HG03442 (cell line): ENCODE measurements at regions not wholly inside any gene's neighbourhood (a gene's known extent, or its start where the extent isn't known, plus 50 kb on each side); places are given as distances from the start of the nearest gene placed in this dataset.

Experiments used
- ATAC-seq: cut with Tn5 transposase; IDR thresholded peaks from one replicate; pipeline ENCODE4 v1.9.1; 2021; ENCODE audit warnings: mild to moderate bottlenecking, moderate library complexity; ENCODE audit not compliant: unreplicated experiment

- no peak for ATAC-seq
These were observed 194.1 kb upstream of the DSEL start for GRCh38 chr18:67710639-67711038.

DNA sequence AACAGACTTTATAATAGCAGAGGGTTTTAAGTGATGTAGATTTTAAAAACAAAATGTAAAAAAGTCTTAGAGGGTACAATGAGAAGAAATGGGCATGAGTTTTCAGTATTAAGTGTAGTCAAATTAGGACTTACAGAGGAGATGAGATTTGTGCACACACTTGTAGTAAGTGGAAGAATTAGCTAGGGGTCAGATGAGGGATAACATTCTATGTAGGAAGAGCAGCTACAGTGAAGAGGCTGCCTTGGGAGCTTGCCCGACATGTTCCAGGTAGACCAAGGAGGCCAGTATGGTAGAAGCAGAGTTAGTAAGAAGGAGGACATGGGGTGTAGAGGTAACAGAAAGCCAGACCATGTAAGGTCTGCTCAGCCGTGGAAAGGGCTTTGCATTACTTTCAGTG lies 189.2 kb upstream of the DSEL start:
- no peak for ATAC-seq

- no peak for ATAC-seq
These were observed 179.2 kb upstream of the DSEL start for GRCh38 chr18:67695684-67696083.

GRCh38 chr18:67694787-67695186 lies 178.3 kb upstream of the DSEL start:
- no peak for ATAC-seq

GRCh38 chr18:67692811-67693210 lies 176.3 kb upstream of the DSEL start:
- no peak for ATAC-seq

DNA sequence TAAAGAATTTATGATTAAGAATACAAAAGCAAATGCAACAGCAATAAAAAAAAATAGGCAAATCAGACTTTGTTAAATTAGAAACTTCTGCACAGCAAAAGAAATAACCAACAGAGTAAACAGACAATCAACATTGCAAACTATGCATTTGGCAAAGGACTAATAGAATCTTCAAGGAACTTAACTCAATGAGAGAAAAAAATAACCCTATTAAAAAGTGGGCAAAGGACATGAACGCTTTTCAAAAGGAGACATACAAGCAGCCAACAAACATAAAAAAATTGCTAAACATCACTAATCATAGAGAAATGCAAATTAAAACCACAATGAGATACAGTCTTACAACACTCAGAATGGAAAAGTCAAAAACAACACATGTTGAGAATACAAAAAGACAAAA lies 166.0 kb upstream of the DSEL start:
- ATAC-seq: no peak

GRCh38 chr18:67677489-67677888 lies 161.0 kb upstream of the DSEL start:
- ATAC-seq: no peak

GRCh38 chr18:67672716-67673115 lies 156.2 kb upstream of the DSEL start:
- ATAC-seq: no peak

GRCh38 chr18:67672155-67672554 lies 155.6 kb upstream of the DSEL start:
- ATAC-seq: no peak

DNA sequence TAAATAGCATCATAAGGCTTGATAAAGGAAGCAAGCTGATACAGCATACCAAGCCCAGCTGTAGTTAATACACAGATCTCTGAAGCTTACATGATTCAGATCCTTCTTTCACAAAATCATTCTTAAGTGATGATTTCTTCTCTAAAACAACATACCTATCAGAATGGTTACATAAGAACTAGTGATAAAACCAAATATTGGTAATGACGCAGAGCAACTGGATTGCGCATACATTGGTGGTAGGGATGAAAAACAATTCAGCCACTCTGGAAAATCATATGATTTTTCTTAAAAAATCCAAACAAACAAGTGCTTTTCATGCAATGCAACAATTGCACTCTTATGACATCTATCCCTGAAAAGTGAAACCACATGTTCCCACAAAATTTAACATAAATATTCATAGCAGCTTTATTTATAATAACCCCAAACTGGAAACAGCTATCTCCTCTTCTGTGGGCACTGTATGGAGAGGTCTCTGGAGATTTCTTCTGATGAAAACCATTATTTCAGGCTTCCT lies 153.6 kb upstream of the DSEL start:
- ATAC-seq: no peak

DNA sequence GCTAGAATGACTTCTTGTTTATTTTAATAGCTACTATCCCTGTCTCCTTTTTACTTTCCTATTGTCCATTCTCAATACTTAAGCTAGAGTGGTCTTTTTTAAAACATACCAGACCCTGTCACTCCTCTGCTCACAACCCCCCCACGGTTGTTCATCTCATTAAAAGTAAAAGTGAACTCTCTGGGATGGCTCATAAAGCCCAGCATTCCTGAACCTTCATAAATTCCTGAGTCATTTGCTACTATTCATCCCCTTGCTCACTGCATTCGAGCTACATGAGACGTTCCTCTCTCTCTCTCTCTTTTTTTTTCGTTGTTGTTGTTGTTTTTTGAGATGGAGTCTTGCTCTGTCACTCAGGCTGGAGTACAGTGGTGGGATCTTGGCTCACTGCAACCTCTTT lies 148.7 kb upstream of the DSEL start:
- ATAC-seq: no peak

DNA sequence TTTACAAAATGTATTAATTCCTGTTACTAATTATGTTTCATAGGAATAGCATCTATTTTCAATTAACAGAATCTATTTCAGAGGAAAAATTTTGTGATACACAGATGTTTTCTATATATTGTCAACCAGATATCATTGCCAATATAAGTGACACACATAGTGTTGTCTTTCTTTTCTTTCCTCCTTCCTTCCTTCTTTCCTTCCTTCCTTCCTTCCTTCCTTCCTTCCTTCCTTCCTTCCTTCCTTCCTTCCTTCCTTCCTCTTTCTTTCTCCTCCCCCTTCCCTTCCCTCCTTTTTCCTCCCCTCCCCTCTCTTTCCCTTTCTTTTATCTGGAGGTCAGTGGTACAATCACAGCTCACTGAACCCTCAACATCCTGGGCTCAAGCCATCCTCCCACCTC lies 146.5 kb upstream of the DSEL start:
- no peak for ATAC-seq

- ATAC-seq: no peak
These were observed 145.0 kb upstream of the DSEL start for GRCh38 chr18:67661555-67661954.

DNA sequence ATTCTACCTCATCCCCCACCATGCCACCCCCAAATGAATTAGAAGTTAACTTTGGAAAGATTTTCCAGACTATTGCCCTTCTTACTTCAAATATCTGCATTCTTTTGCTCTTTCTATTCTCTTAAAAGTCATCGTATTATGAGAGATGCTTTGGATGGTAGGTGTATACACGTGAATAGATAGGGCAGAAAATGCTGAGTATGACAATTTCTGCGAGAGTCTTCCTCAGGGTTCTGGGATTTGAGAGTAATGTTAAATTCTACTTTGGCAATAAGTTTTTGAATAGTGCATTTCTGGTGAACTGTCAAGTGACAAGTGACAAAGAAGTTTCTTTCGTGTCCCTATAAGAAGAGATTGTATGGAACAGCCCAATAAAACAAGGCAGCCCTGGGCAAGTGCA lies 137.6 kb upstream of the DSEL start:
- no peak for ATAC-seq

- ATAC-seq: no peak
These were observed 135.8 kb upstream of the DSEL start for GRCh38 chr18:67652288-67652687.

- ATAC-seq: no peak
These were observed 134.9 kb upstream of the DSEL start for GRCh38 chr18:67651438-67651837.

GRCh38 chr18:67650686-67651385 lies 134.3 kb upstream of the DSEL start:
- ATAC-seq: no peak

DNA sequence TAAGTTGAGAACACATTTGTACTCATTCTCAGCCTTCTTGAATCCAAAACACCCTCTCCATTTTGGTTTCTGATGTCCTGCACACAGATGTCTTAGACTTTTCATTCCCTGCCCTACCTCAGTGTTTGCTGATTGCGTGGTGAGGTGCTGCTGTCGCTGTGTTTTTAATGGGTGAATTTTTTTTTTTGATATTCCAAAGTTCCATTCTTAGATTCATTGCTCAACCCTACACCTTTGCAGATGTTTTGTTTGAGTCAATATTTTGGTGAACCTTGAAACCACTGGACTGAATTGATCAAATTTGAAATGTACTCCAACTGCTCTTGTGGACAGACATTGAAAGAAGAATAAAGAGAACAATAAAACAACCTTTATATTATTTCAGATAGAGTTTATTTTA lies 130.4 kb upstream of the DSEL start:
- no peak for ATAC-seq

DNA sequence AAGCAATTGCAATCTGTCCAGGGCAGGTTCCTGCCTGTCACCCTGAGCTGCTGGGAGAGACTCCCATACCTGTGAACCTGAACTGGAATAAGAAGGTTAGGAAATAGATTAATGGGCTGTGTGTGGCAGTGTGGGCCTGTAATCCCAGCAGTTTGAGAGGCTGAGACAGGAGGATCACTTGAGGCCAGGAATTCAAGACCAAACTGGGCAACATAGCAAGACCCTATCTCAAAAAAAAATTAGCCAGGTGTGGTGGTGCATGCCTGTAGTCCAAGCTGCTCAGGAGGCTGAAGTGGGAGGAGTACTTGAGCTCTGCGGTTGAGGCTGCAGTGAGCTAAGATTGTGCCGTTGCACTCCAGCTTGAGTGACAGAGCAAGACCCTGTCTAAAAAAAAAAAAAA lies 127.7 kb upstream of the DSEL start:
- ATAC-seq: no peak

- no peak for ATAC-seq
These were observed 123.4 kb upstream of the DSEL start for GRCh38 chr18:67639872-67640271.

DNA sequence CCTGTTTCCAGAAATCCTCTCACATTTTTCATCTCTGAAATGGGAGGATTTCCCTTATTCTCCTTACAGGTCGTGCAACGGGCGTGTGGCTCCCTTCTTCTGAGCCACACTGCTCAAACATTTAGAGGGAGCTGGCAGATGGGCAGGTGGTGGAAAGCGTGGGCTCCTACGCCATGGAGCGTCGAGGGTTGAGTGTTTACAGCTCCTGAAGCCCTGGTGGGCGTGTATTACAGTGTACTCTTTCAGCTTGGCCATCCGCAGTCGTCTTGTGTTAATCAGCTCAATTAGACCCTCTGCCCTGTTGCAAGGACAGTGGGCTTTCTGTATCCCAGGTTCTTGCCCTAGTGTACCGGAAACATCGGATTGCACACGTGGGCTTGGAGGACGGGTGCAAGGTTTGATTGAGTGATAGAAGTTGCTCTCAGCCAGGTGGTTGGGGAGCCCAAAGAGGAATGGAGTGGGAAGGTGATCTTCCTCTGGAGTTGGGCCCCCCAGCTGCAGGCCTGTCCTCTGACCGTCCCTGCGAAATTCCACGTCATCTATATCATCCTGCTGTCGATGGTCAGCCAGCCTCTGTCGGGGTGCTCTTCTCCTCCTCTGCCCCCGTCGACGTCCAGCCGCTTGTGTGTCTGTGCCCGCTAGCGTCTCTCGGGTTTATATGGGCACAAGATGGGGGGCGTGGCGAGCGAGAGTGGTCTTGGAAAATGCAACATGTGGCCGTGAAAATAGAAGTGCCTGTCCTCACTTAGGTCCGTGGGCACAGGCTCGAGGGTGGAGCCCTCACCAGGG lies 120.3 kb upstream of the DSEL start:
- no peak for ATAC-seq

GRCh38 chr18:67634631-67635338 lies 118.3 kb upstream of the DSEL start:
- ATAC-seq: no peak
